ENCODE measurements at regions not wholly inside any gene's neighbourhood (a gene's known extent, or its start where the extent isn't known, plus 50 kb on each side); places are given as distances from the start of the nearest gene placed in this dataset.
A peak's percentile ranks its signal among the peaks of the same experiment; 100 is the strongest.
"Not testable (repeated sequence)": the region's sequence is repeated elsewhere in the genome, so short reads cannot be mapped to it uniquely, and the experiment has no call there.

DNA sequence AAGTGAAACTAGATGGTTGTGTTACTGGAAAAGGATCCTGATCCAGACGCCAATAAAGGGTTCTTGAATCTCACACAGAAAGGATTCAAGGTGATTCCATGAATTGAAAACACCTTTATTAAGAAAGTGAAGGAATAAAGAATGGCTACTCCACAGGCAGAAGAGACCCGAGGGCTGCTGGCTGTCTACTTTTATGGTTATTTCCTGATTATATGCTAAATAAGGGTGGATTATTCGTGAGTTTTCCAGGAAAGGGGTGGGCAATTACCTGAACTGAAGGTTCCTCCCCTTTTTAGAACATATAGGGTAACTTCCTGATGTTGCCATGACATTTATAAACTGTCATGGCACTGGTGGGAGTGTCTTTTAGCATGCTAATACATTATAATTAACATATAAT lies 50.9 kb upstream of the WARS2 start:
- no peak for DNase-seq

DNA sequence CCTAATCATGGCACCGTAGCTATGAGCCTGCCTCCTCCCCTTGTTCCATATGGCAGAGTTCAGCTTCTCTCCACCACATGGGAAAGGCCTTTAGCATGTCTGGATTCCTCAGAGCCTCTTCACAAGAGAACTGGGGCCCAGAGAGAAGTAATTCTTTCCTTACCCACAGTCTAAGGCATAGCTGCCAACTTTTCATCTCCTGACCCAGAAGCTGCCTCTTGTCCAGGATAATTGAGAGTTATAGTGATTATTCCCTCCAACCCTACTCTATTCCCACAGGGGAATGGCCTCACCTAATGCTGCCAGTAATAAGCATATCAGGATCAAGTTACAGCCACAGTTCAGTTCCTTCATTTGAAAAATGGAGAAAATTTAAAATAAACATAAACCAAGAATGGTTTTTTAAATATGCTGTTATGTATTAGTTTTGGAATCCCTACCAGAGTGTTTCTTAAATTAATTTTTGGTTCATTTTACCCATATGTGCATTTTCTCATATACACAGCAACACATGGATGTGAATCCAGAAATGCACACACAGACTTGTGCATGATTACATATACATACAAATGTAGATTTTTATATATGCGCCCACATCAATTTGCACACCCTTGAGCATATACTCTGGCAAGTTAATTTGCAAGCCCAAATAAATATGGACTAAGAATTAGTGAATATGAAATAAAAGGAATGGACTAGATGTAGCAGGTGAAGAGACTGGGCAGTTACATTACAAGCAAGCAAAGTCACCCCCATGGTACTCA lies 63.9 kb upstream of the WARS2 start:
- DNase-seq = no peak

DNA sequence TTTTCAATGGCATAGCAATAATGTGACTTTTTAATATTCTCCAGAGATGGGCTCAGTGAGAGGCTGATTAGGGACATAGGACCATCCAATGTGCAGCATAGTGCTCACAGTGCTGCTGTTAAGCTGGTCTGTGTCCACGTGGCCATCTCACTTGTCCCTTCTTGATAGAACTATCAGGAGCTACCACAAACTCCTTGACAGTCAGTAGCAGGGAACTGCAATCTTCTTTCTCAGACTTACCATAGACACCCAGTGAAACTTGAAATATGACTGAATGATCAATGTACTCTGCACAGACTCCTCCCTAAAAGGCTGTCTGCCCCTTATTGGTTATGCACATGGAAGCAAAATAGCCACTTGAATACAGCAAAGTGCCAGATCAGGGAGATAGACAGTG lies 64.5 kb upstream of the WARS2 start:
- no peak for DNase-seq

DNA sequence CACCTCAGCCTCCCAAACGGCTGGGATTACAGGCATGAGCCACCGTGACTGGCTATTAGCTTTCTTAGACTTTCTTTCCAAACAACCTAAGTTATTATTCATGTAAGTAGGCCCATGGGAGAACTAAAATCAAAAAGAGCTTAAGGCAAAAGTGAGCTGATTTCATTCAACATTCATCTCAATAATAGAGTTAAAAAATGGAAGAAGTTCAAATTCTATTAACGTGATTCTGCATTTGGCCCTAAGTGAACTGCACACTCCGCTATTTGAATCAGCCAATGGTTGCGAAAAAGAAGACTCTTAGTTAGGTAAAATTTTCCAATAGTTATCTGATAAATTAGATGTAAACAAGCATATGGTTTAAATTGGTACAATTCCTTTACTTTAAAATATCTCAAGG lies 68.6 kb upstream of the WARS2 start:
- DNase-seq = no peak

DNA sequence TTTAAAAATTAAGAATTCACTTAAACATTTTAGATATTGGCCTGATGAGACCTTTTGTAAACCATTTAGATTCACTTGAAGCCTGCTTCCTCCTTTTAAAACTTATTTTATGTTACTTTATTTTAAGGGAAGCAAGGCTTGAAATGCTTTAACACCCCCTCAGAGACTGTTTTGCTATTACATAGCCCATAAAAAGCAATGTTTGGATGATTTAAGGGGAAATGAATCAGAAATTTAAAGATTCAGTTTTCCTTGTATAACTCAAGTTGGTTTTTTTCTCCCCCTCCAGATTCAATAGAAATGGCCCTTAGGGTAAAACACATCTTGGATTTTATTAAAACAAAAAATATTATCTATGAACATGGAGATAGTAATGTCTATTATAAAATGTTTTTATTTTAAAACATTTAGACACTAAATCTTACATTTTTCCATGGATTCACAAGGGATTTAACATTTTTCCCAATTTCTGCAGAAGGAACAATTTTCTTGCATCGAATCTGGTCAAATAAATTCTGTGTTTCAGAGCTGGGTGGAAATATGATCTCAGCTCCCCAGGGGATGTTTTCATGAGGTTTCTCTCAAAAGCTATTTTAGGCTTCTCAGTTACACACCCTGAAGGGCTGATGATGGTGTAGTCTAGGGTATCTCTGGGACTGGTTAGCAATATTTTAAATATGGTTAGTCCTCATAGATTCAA lies 69.3 kb upstream of the WARS2 start:
- no peak for DNase-seq

DNA sequence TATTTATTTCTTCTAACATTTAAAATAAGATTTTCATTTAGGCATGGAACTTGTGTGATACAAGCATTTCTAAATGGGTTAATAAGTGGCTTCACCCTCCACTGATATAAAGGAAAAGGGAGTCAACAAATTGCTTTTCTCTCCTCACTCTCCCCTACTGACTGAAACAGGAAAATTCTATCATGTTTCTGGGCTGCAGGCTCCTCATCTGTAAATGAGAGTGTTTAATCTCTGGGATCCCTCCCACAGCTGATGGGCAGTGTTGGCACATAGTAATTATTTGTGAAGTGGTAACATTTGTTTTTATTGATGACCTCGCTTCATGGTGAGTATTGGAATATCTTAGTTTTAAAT lies 69.8 kb upstream of the WARS2 start:
- no peak for DNase-seq

DNA sequence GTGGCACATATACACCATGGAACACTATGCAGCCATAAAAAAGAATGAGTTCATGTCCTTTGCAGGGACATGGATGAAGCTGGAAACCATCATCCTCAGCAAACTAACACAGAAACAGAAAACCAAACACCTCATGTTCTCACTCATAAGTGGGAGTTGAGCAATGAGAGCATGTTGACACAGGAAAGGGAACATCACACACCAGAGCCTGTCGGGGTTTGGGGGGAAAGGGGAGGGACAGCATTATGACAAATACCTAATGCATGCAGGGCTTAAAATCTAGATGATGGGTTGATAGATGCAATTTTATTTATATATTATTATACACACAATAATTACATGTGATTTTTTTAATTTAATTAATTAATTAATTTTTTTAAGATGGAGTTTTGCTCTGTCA lies 72.8 kb upstream of the WARS2 start:
- peak; percentile 10 for DNase-seq

DNA sequence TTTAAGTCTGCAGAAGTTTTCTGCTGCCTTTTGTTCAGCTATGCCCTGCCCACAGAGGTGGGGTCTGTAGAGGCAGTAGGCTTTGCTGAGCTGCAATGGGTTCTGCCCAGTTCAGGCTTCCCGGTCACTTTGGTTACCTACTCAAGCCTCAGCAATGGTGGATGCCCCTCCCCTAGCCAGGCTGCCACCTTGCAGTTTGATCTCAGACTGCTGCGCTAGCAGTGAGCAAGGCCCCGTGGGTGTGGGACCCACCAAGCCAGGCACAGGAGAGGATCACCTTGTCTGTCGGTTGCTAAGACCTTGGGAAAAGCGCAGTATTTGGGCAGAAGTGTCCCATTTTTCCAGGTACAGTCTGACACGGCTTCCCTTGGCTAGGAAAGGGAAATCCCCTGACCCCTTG lies 74.5 kb upstream of the WARS2 start:
- not testable (repeated sequence) for DNase-seq

DNA sequence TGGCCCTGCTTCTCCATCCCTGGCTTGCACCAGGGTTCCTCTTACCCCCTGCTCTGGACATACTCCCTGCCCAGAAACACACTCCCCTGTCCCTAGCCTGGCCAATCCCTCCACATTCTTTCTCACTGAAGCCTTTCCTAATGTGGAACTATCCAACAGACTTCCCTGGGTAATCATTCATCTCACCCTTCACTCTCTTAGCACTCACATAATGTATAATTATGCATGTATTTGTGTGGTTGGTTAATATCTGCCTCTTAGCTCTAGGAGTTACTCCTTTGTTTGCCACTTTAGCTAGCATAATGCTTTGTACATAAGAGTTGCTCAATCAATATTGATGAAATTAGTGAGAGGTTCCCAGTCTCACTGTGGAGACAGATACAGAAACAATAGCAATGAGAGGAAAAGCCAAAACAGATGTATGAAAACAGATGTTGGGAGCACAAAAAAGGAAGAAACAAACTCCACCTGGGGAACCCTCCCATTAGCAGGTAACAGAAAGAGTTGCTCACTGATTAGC lies 76.9 kb upstream of the WARS2 start:
- DNase-seq = no peak

DNA sequence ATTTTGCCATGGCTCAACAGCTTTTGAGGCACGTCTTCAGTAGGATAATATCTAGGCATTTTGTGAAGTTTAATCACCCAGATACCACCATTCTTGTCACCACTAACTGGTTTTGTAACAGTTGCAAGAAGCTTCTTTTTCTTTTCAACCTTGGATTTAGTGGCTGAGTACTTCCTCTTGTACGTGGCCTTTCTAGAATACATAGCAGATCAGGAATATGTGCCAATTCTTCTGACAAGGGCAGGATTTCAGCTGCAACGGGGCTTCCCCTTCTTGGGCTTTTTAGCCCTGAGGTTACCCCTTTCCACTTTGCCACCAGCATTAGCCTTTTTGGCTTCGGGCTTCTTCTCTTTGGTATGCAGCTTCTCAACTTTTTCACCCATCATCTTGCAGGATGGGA lies 79.3 kb upstream of the WARS2 start:
- peak; percentile 10 for DNase-seq

DNA sequence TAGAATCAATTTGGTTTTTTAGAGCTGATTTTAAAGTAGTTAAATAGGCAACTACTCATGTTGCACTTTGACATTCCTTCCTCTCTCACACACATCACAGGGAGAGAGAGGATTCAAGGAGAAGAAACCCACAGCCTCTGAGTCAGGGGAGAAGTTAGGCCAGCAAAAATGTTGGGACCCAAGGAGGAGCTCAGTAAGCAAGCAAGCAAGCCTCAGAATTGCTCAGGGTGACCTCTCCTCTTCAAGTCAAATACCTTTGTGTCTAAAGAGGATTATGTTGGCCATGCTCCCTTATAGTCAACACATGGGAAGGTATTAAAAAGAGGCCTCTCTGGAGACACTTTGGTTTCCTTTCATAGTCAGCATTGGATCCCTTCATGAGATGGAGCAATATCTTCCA lies 80.5 kb upstream of the WARS2 start:
- no peak for DNase-seq

DNA sequence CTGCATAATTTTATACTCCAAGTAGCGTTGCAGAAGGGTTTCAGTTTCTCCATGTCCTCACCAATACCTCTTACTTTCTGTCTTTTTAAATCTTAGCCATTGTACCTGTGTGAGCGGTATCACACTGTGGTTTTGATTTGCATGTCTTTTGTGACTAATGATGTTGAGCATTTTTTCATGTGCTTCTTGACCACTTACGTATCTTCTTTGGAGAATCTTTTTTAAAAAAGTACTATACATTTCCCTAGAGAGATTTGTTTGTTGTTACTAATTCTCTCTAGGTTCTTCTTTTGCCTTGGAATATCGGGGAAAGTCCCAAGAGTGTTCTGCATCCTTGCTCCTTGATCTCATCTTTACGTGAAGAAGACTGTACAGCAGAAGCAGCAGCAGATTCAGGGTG lies 81.8 kb upstream of the WARS2 start:
- DNase-seq = no peak

DNA sequence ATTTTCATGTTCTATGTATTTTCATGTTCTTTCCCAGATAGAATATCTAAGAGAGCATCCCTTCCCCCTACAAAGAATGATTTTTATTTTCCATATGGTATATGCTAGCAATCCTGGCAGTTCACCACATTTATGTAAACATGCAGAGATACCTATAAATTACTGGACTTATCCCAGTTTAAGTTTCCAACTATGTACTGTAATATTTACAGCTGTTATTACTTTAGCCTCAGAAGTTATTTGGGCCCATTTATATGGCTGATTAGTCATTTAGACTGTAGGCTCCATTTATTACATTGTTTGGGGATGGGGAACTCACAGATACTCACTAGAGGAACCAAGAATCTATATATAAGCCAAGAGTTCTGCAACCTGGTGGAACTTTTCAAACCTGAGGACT lies 84.8 kb upstream of the WARS2 start:
- no peak for DNase-seq

DNA sequence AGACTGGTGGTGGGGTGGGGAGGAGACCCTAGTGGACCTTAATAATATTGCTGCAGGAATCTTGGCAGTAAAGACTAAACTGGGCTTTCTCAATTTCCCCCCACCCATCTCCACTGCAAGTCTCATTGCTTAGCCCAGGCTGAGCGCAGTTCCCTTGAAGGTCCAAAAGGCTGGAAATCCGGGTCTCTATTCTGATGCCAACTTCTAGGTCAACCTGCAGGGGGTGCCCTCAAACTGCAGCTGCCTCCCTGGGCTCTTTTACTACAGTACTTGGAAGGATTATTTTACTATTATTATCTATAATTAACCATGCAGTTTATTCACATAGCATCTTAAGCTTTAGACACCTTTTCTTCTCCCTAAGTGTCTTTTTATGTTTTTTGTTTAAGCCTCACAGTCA lies 85.4 kb upstream of the WARS2 start:
- DNase-seq = no peak

DNA sequence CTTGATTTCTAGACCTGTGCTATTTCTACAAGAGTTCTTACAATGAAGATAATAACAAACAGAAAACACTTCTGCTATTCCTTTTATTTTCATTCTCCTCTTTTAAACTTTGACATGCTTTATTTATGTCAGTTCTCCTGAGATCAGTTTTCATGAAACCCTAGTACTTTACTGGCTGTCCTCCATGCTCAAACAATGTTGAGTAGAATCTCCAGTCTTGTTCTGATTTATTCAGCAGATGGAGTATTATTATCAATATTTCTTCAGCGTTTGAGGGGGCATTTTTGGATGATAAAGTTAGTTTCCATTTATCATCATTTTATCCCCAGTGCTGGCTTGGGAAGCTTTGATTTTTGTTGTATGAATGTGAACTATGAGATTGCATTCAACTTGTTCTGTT lies 85.9 kb upstream of the WARS2 start:
- DNase-seq = no peak

DNA sequence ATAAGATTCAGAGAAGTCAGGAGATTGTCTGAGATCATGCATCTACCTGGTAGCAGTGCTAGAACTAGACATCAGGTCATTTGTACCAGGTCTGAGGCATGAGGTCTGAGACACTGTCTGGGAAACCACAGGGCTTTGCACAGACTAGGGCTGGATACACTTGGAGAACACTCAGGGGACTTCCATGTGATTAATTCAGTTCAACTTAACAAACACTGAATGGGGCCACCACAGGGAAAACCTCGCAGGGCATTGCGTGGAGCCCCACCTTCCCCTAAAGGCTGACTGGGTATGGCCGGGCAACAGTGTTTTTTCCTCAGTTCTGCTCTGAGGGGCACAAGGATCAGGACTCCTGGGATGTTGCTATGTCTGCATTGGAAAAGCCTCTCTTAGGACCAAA lies 86.5 kb upstream of the WARS2 start:
- no peak for DNase-seq

DNA sequence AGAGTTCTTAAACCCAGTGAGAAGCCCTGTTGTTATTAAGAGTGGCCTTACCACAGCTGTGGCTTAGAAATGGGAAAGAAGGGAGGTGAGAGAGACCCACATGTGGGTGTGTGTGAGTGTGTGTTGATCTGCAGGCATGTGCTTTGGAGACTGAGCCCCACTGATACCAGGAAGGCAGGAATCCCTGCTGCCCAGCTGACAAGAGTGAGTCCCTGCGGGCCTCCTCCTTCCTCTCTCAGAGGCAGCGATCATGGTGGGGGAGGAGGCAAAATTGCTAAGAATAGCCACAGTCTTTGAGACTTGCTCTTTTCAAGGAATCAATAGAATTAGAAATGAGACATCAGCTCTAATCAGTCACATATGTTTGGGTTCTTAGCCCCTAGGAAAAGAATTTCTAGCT lies 87.0 kb upstream of the WARS2 start:
- peak; percentile 3 for DNase-seq

DNA sequence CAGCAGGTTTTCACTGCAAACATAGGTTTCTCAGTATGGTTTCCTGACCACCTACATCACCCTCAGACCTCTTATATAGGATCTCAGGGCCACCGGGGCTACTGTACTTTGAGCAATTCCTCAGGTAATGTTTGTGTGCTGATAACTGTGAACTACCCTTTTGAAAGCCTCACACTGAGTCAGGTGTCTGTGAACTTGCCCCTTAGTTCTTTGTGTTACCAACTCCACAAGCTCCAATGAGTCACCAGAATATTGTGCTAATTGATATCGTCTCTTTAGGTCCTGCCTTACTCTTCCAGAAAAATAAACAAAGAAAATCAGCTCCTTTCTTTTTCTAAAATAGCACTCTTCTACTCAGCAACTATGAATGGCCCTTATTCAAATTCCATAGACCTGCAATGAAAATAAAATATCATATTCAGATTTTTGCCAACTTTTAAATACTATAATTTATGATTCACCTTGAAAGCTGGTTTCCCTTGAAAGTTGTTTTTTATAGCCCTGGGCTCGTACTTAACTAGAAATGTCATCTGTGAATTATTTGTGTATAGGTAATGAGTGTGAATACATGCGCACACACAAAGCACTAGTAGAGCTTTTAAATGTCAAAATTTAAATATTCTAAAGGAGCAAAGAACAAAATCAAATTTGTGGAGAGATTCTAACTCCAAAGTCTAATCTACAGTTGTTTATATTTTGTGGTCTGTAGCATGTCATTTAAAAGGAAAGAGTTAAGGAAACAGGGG lies 88.1 kb upstream of the WARS2 start:
- no peak for DNase-seq

DNA sequence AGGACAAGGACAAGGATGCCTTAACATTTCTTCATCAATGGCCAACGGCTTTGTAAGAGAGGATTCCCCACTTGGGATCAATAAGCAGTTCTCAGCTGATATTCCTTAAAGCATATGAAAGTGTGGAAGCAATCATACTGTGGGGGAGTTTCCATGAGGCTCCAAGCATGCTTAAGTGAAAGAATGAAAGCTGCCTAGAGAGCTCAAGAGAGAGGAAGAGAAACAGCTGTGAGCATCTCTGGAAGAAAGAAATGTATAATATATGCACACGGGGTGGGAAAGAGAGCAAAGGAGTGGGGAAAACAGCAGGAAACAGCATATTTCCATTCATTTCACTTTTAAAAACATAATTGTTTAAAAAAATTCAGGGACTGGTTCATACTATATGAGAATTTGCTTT lies 94.7 kb upstream of the WARS2 start:
- DNase-seq = no peak

DNA sequence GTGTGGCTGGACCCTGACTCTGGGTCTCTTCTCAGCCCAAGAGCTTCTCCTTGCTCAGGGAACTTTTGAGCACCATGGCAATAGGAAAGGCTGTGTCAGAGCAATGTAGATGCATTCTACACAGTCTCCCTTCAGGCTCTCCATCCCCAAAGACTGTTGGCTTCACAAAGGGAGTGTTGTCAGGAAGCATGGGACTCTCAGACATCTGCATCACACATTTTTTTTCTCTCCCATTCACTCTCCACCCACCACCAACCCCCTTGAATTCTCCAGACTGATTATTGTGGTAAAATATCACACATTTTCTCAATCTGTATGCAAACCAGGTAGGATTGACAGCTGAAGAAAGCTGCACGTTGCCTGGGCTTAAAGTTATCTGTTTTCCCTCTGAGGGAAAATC lies 105.4 kb upstream of the WARS2 start:
- no peak for DNase-seq

DNA sequence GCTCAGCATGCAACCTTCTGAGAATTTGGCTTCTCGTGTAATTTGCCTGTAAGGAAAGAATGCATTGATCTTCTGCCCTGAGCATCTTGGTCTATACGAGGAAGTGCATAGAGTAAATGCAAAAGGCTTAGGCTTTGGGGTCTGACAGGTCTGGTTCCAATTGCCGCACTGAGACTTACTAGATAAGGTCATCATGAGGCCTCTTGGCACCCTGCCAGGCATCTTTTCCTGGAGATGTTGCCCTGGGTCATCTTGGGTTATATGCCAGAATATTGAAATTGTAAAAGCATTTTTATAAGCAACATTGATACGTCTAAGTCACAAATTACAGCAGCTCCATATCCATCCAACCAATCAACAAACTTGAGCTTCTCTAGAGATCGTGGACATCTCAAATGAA lies 108.8 kb upstream of the WARS2 start:
- DNase-seq = peak; percentile 3

DNA sequence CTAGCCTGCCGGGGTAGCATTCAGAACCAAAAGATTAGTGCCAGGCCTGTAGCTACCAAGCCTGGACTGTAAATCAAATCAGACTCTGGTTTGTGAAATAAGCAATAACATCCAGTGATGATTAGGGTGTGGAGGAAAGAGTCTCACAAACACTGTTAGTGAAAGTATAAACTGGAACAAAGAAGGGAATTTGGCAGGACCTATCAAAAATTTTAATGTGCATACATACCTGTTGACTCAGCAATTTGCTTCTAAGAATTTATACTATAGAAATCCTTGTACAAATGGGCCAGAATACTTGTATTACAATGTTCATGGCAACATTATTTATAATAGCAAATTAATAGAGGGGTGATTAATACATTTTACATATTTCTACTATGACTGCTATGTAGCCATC lies 109.8 kb upstream of the WARS2 start:
- no peak for DNase-seq

DNA sequence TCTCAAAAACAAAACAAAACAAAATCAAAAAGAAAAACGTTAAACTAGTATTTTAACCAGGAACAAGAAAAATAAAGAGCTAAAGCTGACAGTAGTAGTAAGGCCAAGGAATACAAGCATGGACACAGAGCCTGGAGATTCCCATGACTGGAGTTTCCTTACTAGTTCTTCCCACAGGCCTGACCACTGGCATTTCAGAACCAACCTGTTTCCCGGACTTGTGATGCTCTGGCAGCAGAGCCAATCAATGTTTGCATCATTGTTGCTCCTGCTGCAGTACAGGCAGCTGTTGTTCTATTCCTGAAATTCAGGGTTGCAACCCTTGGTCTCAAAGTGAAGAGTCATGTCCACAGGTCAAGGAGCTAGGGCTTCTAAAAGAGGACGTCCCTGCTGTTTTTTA lies 111.3 kb upstream of the WARS2 start:
- no peak for DNase-seq

DNA sequence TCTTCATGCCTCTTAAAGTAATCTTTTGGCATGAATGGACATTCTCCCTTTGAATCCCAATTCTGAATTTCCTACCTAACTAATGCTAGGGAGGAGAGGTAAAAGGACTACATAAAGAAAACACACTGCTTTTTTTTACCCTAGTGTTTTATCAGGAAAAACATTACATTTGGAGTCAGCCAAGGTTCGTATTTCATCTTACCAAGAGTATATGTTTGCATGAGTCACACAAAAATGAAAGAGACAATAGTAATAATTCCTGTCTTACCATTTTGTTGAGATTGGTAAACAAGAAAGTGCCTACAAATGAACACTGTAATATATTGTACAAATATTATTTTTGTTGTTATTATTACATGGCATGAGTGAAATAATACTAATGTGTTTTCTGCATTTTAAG lies 112.9 kb upstream of the WARS2 start:
- DNase-seq = no peak
